Stimulated activated memory B cell treated with anti-CD40 and anti-IgM and Interleukin-4, amounts not matched to agents 10 μg/mL and 1 μg/mL and 100 μg/mL, for 72 hours (primary cell): ENCODE measurements at regions not wholly inside any gene's neighbourhood (a gene's known extent, or its start where the extent isn't known, plus 50 kb on each side); places are given as distances from the start of the nearest gene placed in this dataset.

Experiments
- ATAC-seq: fragments of 150-1000 bp; cut with Tn5 transposase; 2 replicates; pipeline ENCODE4 v1.10.0; 2021
- H3K27ac Mint-ChIP-seq: one replicate; pipeline ENCODE4 v1.8.0; 2022; ENCODE audit warnings: mild to moderate bottlenecking, mixed read lengths
- H3K27me3 Mint-ChIP-seq: one replicate; pipeline ENCODE4 v1.8.0; 2022; ENCODE audit warnings: mixed read lengths
- H3K36me3 Mint-ChIP-seq: one replicate; pipeline ENCODE4 v1.8.0; 2022; ENCODE audit warnings: mixed read lengths
- H3K4me1 Mint-ChIP-seq: one replicate; pipeline ENCODE4 v1.8.0; 2022; ENCODE audit warnings: mixed read lengths
- H3K4me3 Mint-ChIP-seq: one replicate; pipeline ENCODE4 v1.8.0; 2022; ENCODE audit warnings: mild to moderate bottlenecking, moderate library complexity, mixed read lengths
- H3K9me3 Mint-ChIP-seq: one replicate; pipeline ENCODE4 v1.8.0; 2022; ENCODE audit warnings: mixed read lengths

DNA sequence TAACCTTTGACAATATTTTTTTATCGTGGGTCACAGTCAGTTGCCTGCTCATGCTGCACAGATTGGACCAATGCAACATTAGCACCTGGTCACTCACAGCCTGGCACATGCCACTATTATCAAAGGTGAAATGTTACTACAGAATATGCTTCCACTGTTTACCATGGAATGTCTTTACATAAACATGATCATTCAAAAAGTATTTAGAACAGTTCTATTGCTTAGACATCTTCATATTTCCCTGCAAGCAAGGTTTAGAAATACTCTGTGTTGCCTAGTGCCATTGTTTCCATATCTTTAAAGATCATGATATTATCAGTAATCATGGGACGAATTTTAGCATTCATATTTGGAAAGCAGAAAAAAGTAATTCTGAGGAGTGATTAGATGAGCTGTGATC, 179.9 kb upstream of the CHRM2 start:
- Mint-ChIP-seq H3K9me3 (peaks cover 4% of the 10 kb centered on the region), H3K36me3 (no peaks in the 10 kb centered on the region), H3K4me3 (no peak overlapping the region), H3K27ac (no peak overlapping the region), H3K27me3 (no peaks in the 10 kb centered on the region), H3K4me1 (no peaks in the 10 kb centered on the region)
- ATAC-seq, result no peak

- H3K9me3 Mint-ChIP-seq, result peaks cover 4% of the 10 kb centered on the region
- H3K4me1 Mint-ChIP-seq, result no peaks in the 10 kb centered on the region
- no peak for ATAC-seq
- no peak overlapping the region for H3K4me3 Mint-ChIP-seq
- H3K36me3 Mint-ChIP-seq, result no peaks in the 10 kb centered on the region
- H3K27ac Mint-ChIP-seq, result no peak overlapping the region
- H3K27me3 Mint-ChIP-seq, result no peaks in the 10 kb centered on the region
Observed at GRCh38 chr7:136687693-136688322, 180.6 kb upstream of the CHRM2 start.

DNA sequence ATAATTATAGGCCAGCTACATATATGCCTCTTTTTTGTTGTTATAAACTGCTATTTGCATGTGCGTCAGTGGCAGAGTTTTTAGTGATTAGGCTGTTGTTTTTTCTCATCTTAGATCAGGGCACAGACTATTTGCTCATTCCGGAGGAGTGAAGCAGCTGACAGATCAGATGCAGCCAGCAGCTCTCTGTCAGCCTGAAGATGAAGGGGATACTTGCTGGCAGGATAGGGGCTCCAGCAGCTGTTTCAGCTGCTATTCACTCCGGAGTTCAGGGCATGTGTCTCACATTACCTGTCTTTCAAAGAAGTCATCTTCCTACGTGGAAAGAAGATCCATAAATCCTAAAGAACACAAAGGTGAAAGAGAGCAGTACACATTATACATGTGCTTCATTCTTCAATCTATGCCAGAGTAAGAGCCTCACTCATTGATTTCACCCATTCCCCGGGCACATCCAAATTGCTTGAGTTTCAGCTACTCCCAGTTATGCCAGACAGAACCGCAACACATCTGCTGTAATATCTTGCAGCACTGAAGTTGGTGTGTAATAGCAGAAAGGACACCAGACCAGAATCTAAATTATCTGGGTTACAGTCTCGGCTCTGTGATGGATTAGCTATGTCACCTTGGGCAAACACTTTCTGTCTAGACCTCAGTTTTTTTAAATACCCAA, 182.8 kb upstream of the CHRM2 start:
- no peak for ATAC-seq
- Mint-ChIP-seq H3K27me3 (no peaks in the 10 kb centered on the region), H3K4me1 (no peaks in the 10 kb centered on the region), H3K36me3 (no peaks in the 10 kb centered on the region), H3K27ac (no peak overlapping the region), H3K9me3 (peaks cover 4% of the 10 kb centered on the region), H3K4me3 (no peak overlapping the region)

DNA sequence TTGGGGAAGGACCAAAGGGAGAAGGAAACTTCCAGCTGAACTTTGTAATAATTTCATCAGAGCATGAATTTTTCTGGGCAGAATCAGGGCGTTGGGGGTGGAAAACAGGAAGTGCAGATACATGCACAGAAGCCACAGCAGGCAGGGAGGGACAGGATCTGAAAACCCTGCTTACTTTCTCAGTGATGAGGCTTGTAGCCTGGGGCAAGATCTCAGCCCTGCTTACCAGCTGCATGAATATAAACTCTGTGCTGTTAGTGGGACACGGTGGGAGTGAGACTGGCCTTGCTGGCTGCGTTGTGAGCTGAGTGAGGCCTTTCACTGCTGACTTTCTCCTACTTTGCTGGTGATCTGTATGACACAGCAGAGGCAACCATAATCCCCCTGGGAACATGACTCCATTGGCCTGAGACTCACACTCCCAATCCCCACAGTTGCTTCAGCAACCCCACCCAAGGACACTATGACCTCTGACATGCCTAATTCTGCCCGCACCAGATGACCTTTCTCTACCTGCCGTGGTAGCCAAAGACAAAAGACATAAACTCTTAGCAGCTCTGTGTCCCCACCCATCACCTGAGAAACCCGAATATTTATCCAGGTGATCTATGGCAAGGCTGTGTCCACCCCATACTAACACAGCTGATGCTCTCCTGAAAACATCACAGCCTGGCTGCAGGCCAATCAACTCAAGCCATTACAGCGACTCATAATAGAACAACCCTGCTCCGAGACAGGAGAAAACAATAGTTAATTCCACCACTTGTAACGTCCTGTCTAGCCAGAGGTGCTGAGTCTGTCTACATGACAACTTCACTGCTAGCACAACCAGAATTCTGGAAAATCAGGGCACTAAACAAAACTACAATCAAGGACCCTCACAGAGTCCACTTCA, 190.7 kb upstream of the CHRM2 start:
- Mint-ChIP-seq H3K4me1 (no peaks in the 10 kb centered on the region), H3K9me3 (peaks cover 11% of the 10 kb centered on the region), H3K4me3 (no peak overlapping the region), H3K27me3 (no peaks in the 10 kb centered on the region), H3K27ac (no peak overlapping the region), H3K36me3 (no peaks in the 10 kb centered on the region)
- no peak for ATAC-seq

DNA sequence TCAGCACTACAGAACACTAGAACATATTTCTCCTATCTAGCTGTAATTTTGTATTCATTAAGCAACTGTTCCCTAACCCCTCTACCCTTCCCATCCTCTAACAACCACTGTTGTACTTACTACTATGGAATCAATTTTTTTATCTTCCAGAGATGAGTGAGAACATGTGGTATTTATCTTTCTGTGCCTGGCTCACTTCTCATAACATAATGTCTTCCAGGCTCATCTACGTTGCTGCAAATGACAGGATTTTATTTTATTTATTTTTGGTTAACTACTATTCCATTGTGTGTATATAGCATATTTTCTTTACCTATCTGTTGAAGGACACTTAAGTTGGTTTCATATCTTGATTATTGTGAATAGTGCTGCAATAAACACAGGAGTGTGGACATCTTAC, 200.9 kb upstream of the CHRM2 start:
- no peak for ATAC-seq

GRCh38 chr7:136665878-136666509, 202.5 kb upstream of the CHRM2 start:
- no peak for ATAC-seq
- Mint-ChIP-seq H3K4me1 (no peaks in the 10 kb centered on the region), H3K9me3 (peaks cover 3% of the 10 kb centered on the region), H3K27ac (no peak overlapping the region), H3K36me3 (no peaks in the 10 kb centered on the region), H3K27me3 (no peaks in the 10 kb centered on the region), H3K4me3 (no peak overlapping the region)

More for the DNA sequence above, 200.9 kb upstream of the CHRM2 start:
- H3K9me3 Mint-ChIP-seq, result peaks cover 12% of the 10 kb centered on the region
- no peaks in the 10 kb centered on the region for H3K27me3 Mint-ChIP-seq
- no peaks in the 10 kb centered on the region for H3K4me1 Mint-ChIP-seq
- no peak overlapping the region for H3K4me3 Mint-ChIP-seq
- no peak overlapping the region for H3K27ac Mint-ChIP-seq
- H3K36me3 Mint-ChIP-seq, result no peaks in the 10 kb centered on the region

GRCh38 chr7:136664537-136664936, 203.9 kb upstream of the CHRM2 start:
- Mint-ChIP-seq H3K27me3 (no peaks in the 10 kb centered on the region), H3K4me3 (no peak overlapping the region), H3K27ac (no peak overlapping the region), H3K4me1 (no peaks in the 10 kb centered on the region), H3K36me3 (no peaks in the 10 kb centered on the region), H3K9me3 (no peaks in the 10 kb centered on the region)
- ATAC-seq, result no peak

- ATAC-seq, result no peak
- no peaks in the 10 kb centered on the region for H3K9me3 Mint-ChIP-seq
- no peak overlapping the region for H3K27ac Mint-ChIP-seq
- H3K4me1 Mint-ChIP-seq, result no peaks in the 10 kb centered on the region
- H3K27me3 Mint-ChIP-seq, result no peaks in the 10 kb centered on the region
- no peak overlapping the region for H3K4me3 Mint-ChIP-seq
- no peaks in the 10 kb centered on the region for H3K36me3 Mint-ChIP-seq
Observed at GRCh38 chr7:136657482-136657921, 210.9 kb upstream of the CHRM2 start.

DNA sequence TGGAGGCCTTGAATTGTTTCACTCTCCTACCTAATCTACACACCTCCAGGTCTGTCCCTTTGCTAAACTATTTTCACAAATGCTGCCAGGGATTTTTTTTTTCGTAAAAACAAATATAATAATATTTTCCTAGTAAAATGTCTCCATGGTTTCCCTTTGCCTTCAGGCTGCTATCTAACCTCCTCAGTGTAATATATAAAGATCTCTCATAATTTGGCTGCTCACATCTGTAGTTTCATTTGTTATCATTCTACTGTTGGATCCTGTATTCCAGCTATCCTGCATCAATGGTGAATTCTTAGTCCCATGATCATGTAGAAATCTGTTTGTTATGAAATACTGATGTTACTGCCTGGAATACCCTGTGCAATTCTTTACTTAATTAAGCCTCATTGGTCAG, 211.9 kb upstream of the CHRM2 start:
- no peak overlapping the region for H3K27ac Mint-ChIP-seq

GRCh38 chr7:136655414-136655813, 213.0 kb upstream of the CHRM2 start:
- no peaks in the 10 kb centered on the region for H3K4me1 Mint-ChIP-seq
- no peak overlapping the region for H3K4me3 Mint-ChIP-seq
- no peaks in the 10 kb centered on the region for H3K36me3 Mint-ChIP-seq
- no peaks in the 10 kb centered on the region for H3K9me3 Mint-ChIP-seq
- no peaks in the 10 kb centered on the region for H3K27me3 Mint-ChIP-seq
- ATAC-seq, result no peak
- H3K27ac Mint-ChIP-seq, result no peak overlapping the region

More for the DNA sequence above, 211.9 kb upstream of the CHRM2 start:
- Mint-ChIP-seq H3K9me3 (no peaks in the 10 kb centered on the region), H3K36me3 (no peaks in the 10 kb centered on the region), H3K27me3 (no peaks in the 10 kb centered on the region), H3K4me1 (no peaks in the 10 kb centered on the region), H3K4me3 (no peak overlapping the region)
- ATAC-seq, result no peak

DNA sequence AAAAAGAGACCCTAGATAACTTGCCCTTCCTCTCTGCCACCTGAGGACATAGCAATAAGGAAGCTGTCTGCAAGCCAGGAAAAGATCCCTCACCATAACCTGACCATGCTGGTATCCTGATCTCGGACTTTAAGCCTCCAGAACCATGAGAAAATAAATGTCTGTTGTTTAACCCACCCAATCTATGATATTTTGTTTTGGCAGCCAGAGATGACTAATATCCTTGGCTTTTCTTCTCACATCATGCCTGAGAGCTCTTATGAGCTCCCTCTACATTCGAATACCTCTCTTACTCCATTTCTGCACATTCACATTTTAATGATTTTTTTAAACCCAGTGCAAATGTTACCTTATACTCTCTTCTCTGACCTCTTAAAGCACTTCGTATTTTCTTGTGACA, 214.0 kb upstream of the CHRM2 start:
- Mint-ChIP-seq H3K9me3 (peaks cover 3% of the 10 kb centered on the region), H3K27me3 (no peaks in the 10 kb centered on the region), H3K4me1 (no peaks in the 10 kb centered on the region), H3K4me3 (no peak overlapping the region), H3K36me3 (no peaks in the 10 kb centered on the region), H3K27ac (no peak overlapping the region)
- ATAC-seq, result no peak

- Mint-ChIP-seq H3K4me3 (no peak overlapping the region), H3K9me3 (peaks cover 6% of the 10 kb centered on the region), H3K36me3 (no peaks in the 10 kb centered on the region), H3K27ac (no peak overlapping the region), H3K4me1 (no peaks in the 10 kb centered on the region), H3K27me3 (no peaks in the 10 kb centered on the region)
- no peak for ATAC-seq
Observed at GRCh38 chr7:136652635-136653370, 215.6 kb upstream of the CHRM2 start.

- no peaks in the 10 kb centered on the region for H3K36me3 Mint-ChIP-seq
- no peaks in the 10 kb centered on the region for H3K4me1 Mint-ChIP-seq
- H3K9me3 Mint-ChIP-seq, result peaks cover 2% of the 10 kb centered on the region
- H3K27me3 Mint-ChIP-seq, result no peaks in the 10 kb centered on the region
- no peak overlapping the region for H3K4me3 Mint-ChIP-seq
- no peak for ATAC-seq
- H3K27ac Mint-ChIP-seq, result no peak overlapping the region
Observed at GRCh38 chr7:136640977-136641376, 227.5 kb upstream of the CHRM2 start.

- Mint-ChIP-seq H3K4me3 (no peak overlapping the region), H3K27me3 (no peaks in the 10 kb centered on the region), H3K9me3 (no peaks in the 10 kb centered on the region), H3K27ac (no peak overlapping the region), H3K4me1 (no peaks in the 10 kb centered on the region), H3K36me3 (no peaks in the 10 kb centered on the region)
- no peak for ATAC-seq
Observed at GRCh38 chr7:136637813-136638212, 230.6 kb upstream of the CHRM2 start.

DNA sequence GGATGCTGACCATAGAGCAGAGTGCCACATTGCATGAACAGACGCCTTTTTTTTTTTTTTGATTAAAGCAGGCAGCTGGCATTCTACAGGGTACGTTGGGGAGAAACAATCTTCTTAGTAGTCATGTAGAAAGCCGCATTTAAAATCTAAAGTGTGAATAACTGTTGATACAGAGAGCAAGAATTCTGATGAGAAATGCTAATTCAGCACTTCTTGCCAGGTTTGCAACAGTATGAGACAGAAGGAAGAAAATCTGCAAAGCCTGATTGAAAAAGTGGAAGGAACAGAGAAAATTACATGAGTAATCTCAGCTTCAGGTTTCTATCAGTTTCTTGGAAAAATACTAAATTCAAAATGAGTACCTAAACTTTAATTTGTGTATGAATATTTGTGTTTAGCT, 232.7 kb upstream of the CHRM2 start:
- ATAC-seq, result no peak
- Mint-ChIP-seq H3K9me3 (peaks cover 1% of the 10 kb centered on the region), H3K27ac (no peak overlapping the region), H3K4me1 (no peaks in the 10 kb centered on the region), H3K4me3 (no peak overlapping the region), H3K36me3 (no peaks in the 10 kb centered on the region), H3K27me3 (no peaks in the 10 kb centered on the region)
